Activated CD8-positive, alpha-beta memory T cell treated with anti-CD3 and anti-CD28 coated beads, Interleukin-2, amount 10 ng/mL, durations not matched to agents 7 days and 5 days (primary cell): ENCODE measurements at regions not wholly inside any gene's neighbourhood (a gene's known extent, or its start where the extent isn't known, plus 50 kb on each side); places are given as distances from the start of the nearest gene placed in this dataset.
A peak's percentile ranks its signal among the peaks of the same experiment; 100 is the strongest.

Experiments
- ATAC-seq: fragments of 150-1000 bp; cut with Tn5 transposase; one replicate; pipeline ENCODE4 v1.10.0; 2021; ENCODE audit warnings: moderate library complexity
- CTCF ChIA-PET: fragments of 350-600 bp; sonication (Branson Sonifier 250); formaldehyde crosslinking; loops from one replicate; lab custom pipeline; 2021; ENCODE audit warnings: antibody characterized with exemption; lab: Charles Lee
- DNase-seq: peaks from one replicate; pipeline ENCODE4 v3.0.0-alpha.2; 2020
- H3K27ac Mint-ChIP-seq: one replicate; pipeline ENCODE4 v1.8.0; 2021; ENCODE audit warnings: mild to moderate bottlenecking, mixed read lengths
- H3K27me3 Mint-ChIP-seq: one replicate; pipeline ENCODE4 v1.8.0; 2021; ENCODE audit warnings: mixed read lengths
- H3K36me3 Mint-ChIP-seq: one replicate; pipeline ENCODE4 v1.8.0; 2021; ENCODE audit warnings: mild to moderate bottlenecking, mixed read lengths
- H3K4me1 Mint-ChIP-seq: one replicate; pipeline ENCODE4 v1.8.0; 2021; ENCODE audit warnings: mixed read lengths
- H3K4me3 Mint-ChIP-seq: one replicate; pipeline ENCODE4 v1.8.0; 2021; ENCODE audit warnings: mild to moderate bottlenecking, moderate library complexity, mixed read lengths
- H3K9me3 Mint-ChIP-seq: one replicate; pipeline ENCODE4 v1.8.0; 2022; ENCODE audit warnings: low read depth, mixed read lengths

GRCh38 chr10:110365356-110366143 is 60.8 kb upstream of the SMNDC1 start:
- Mint-ChIP-seq H3K36me3 (peaks cover 4% of the 10 kb centered on the region), H3K9me3 (no peaks in the 10 kb centered on the region), H3K27me3 (no peaks in the 10 kb centered on the region), H3K27ac (peak overlapping the region; percentile 64), H3K4me1 (peaks cover 80% of the 10 kb centered on the region), H3K4me3 (no peak overlapping the region)
- DNase-seq (peak; percentile 49), ATAC-seq (no peak)
- CTCF ChIA-PET: interaction anchor here (0.9 to 6.7 kb wide), 7 partner anchors 11 to 136 kb away, joined by 3 to 52 read pairs (median 4); no protein-coding TSS in a partner anchor

GRCh38 chr10:110366635-110367034 is 61.9 kb upstream of the SMNDC1 start:
- peaks cover 4% of the 10 kb centered on the region for H3K36me3 Mint-ChIP-seq
- DNase-seq: no peak
- no peaks in the 10 kb centered on the region for H3K27me3 Mint-ChIP-seq
- H3K27ac Mint-ChIP-seq: peak overlapping the region; percentile 64
- no peak overlapping the region for H3K4me3 Mint-ChIP-seq
- CTCF ChIA-PET: interaction anchor here (1.1 to 6.7 kb wide), 6 partner anchors 12 to 134 kb away, joined by 3 to 52 read pairs (median 4); partner anchors contain the start of gene DUSP5
- H3K9me3 Mint-ChIP-seq: no peaks in the 10 kb centered on the region
- ATAC-seq: no peak
- H3K4me1 Mint-ChIP-seq: peaks cover 70% of the 10 kb centered on the region

GRCh38 chr10:110368002-110368401 is 63.3 kb upstream of the SMNDC1 start:
- no peak for DNase-seq
- Mint-ChIP-seq H3K27me3 (no peaks in the 10 kb centered on the region), H3K4me1 (peaks cover 61% of the 10 kb centered on the region), H3K4me3 (no peak overlapping the region), H3K36me3 (peaks cover 4% of the 10 kb centered on the region), H3K9me3 (no peaks in the 10 kb centered on the region), H3K27ac (peak overlapping the region; percentile 74)
- ATAC-seq: peak; percentile 29
- CTCF ChIA-PET: interaction anchor here (0.5 to 6.7 kb wide), 7 partner anchors 9 to 130 kb away, joined by 3 to 52 read pairs (median 4); partner anchors contain the start of gene DUSP5

GRCh38 chr10:110368556-110368955 is 63.8 kb upstream of the SMNDC1 start:
- no peak for ATAC-seq
- no peak overlapping the region for H3K4me3 Mint-ChIP-seq
- peaks cover 4% of the 10 kb centered on the region for H3K36me3 Mint-ChIP-seq
- H3K27me3 Mint-ChIP-seq: no peaks in the 10 kb centered on the region
- CTCF ChIA-PET: interaction anchor here (0.8 to 6.7 kb wide), 5 partner anchors 9 to 130 kb away, joined by 3 to 52 read pairs (median 4); partner anchors contain the start of gene DUSP5
- DNase-seq: no peak
- H3K9me3 Mint-ChIP-seq: no peaks in the 10 kb centered on the region
- H3K4me1 Mint-ChIP-seq: peaks cover 55% of the 10 kb centered on the region
- peak overlapping the region; percentile 74 for H3K27ac Mint-ChIP-seq

- Mint-ChIP-seq H3K36me3 (peaks cover 2% of the 10 kb centered on the region), H3K9me3 (no peaks in the 10 kb centered on the region), H3K4me3 (no peak overlapping the region), H3K27me3 (no peaks in the 10 kb centered on the region), H3K27ac (no peak overlapping the region), H3K4me1 (peaks cover 42% of the 10 kb centered on the region)
- no peak for ATAC-seq
- CTCF ChIA-PET: interaction anchor here (1.0 kb wide), 2 partner anchors 10 to 16 kb away, joined by 3 to 4 read pairs; no protein-coding TSS in a partner anchor
- DNase-seq: no peak
Measured at GRCh38 chr10:110370006-110370405, 65.3 kb upstream of the SMNDC1 start.

- Mint-ChIP-seq H3K27me3 (no peaks in the 10 kb centered on the region), H3K4me3 (no peak overlapping the region), H3K9me3 (no peaks in the 10 kb centered on the region), H3K36me3 (peaks cover 2% of the 10 kb centered on the region), H3K4me1 (peaks cover 26% of the 10 kb centered on the region), H3K27ac (no peak overlapping the region)
- DNase-seq (no peak), ATAC-seq (no peak)
- CTCF ChIA-PET: interaction anchor here (1.0 kb wide), 1 partner anchor 66 kb away, joined by 3 read pairs; no protein-coding TSS in a partner anchor
Measured at GRCh38 chr10:110372656-110373055, 67.9 kb upstream of the SMNDC1 start.

- ATAC-seq (no peak), DNase-seq (no peak)
- Mint-ChIP-seq H3K27me3 (no peaks in the 10 kb centered on the region), H3K4me3 (no peak overlapping the region), H3K27ac (no peak overlapping the region), H3K9me3 (no peaks in the 10 kb centered on the region), H3K4me1 (peaks cover 26% of the 10 kb centered on the region), H3K36me3 (peaks cover 2% of the 10 kb centered on the region)
- CTCF ChIA-PET: interaction anchor here (1.0 kb wide), 1 partner anchor 66 kb away, joined by 3 read pairs; no protein-coding TSS in a partner anchor
Measured at GRCh38 chr10:110373059-110373458, 68.3 kb upstream of the SMNDC1 start.

GRCh38 chr10:110373857-110374654 is 69.3 kb upstream of the SMNDC1 start:
- CTCF ChIA-PET: no interaction called here
- Mint-ChIP-seq H3K4me3 (no peak overlapping the region), H3K9me3 (no peaks in the 10 kb centered on the region), H3K36me3 (no peaks in the 10 kb centered on the region), H3K27me3 (no peaks in the 10 kb centered on the region), H3K4me1 (peaks cover 20% of the 10 kb centered on the region), H3K27ac (no peak overlapping the region)
- ATAC-seq: no peak
- no peak for DNase-seq

- CTCF ChIA-PET: no interaction called here
- H3K36me3 Mint-ChIP-seq: peaks cover 2% of the 10 kb centered on the region
- no peaks in the 10 kb centered on the region for H3K27me3 Mint-ChIP-seq
- no peak overlapping the region for H3K4me3 Mint-ChIP-seq
- DNase-seq: no peak
- ATAC-seq: no peak
- H3K27ac Mint-ChIP-seq: no peak overlapping the region
- no peaks in the 10 kb centered on the region for H3K9me3 Mint-ChIP-seq
- peaks cover 24% of the 10 kb centered on the region for H3K4me1 Mint-ChIP-seq
Measured at GRCh38 chr10:110375121-110375520, 70.4 kb upstream of the SMNDC1 start.

GRCh38 chr10:110376021-110376766 is 71.5 kb upstream of the SMNDC1 start:
- peaks cover 2% of the 10 kb centered on the region for H3K36me3 Mint-ChIP-seq
- no peak overlapping the region for H3K27ac Mint-ChIP-seq

GRCh38 chr10:110376767-110377160 is 72.0 kb upstream of the SMNDC1 start:
- Mint-ChIP-seq H3K27me3 (no peaks in the 10 kb centered on the region), H3K4me1 (peaks cover 29% of the 10 kb centered on the region), H3K27ac (no peak overlapping the region), H3K4me3 (no peak overlapping the region), H3K9me3 (no peaks in the 10 kb centered on the region), H3K36me3 (peaks cover 2% of the 10 kb centered on the region)
- no peak for ATAC-seq
- DNase-seq: no peak
- CTCF ChIA-PET: interaction anchor here (1.1 to 2.0 kb wide), 4 partner anchors 9 to 122 kb away, joined by 3 to 7 read pairs (median 4); no protein-coding TSS in a partner anchor

More at GRCh38 chr10:110376021-110376766, 71.5 kb upstream of the SMNDC1 start:
- Mint-ChIP-seq H3K27me3 (no peaks in the 10 kb centered on the region), H3K4me1 (peaks cover 29% of the 10 kb centered on the region), H3K4me3 (no peak overlapping the region), H3K9me3 (no peaks in the 10 kb centered on the region)
- ATAC-seq (no peak), DNase-seq (no peak)
- CTCF ChIA-PET: interaction anchor here (1.1 to 2.0 kb wide), 3 partner anchors 8 to 123 kb away, joined by 3 to 7 read pairs (median 4); no protein-coding TSS in a partner anchor

- CTCF ChIA-PET: interaction anchor here (1.1 to 2.0 kb wide), 3 partner anchors 10 to 65 kb away, joined by 4 to 7 read pairs (median 4); no protein-coding TSS in a partner anchor
- DNase-seq (no peak), ATAC-seq (peak; percentile 57)
- Mint-ChIP-seq H3K4me3 (no peak overlapping the region), H3K27ac (no peak overlapping the region), H3K27me3 (no peaks in the 10 kb centered on the region), H3K4me1 (peaks cover 29% of the 10 kb centered on the region), H3K9me3 (no peaks in the 10 kb centered on the region), H3K36me3 (peaks cover 2% of the 10 kb centered on the region)
Measured at GRCh38 chr10:110378006-110378405, 73.3 kb upstream of the SMNDC1 start.
